ENCODE measurements at regions not wholly inside any gene's neighbourhood (a gene's known extent, or its start where the extent isn't known, plus 50 kb on each side); places are given as distances from the start of the nearest gene placed in this dataset.

DNA sequence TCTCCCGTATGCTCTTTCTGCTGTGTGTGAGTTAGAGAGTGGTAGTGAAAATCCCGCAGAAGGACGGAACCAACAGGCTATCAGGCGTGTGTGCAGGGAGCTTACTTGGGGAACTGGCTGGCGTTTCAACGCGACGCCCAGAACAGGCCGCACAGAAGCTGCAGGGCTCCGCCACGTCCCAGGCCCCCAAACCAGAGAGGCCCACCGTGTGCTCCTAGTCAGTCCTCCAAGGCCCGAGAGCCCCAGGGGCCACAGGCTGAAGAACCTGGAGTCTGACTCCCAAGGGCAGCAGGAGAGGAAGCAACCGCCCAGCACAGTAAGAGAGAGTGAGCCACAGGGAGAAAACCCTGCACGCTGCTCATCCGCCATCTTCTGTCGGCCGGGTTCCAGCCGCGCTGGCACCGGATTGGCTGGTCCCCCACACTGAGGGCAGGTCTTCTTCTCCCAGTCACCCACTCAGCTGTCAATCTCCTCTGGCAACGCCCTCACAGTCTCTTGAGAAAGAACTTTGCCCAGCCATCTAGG lies 730.6 kb upstream of the VSTM2A start:
- ATAC-seq, result no peak
- Histone ChIP-seq H3K9me2 (ENCODE audit: insufficient read depth) (no peaks in the 10 kb centered on the region), H4K20me1 (ENCODE audit: insufficient read depth) (no peaks in the 10 kb centered on the region), H3K9me3 (ENCODE audit: control insufficient read depth in 1 of 2, insufficient read depth in 1 of 2, low read depth in 1 of 2, low read length in 2 of 2) (peaks cover 8 to 19% of the 10 kb centered on the region in 2 experiments; a peak in 2 of 4 replicates), H3K27me3 (ENCODE audit: insufficient read depth, low read length) (no peaks in the 10 kb centered on the region), H3K79me2 (ENCODE audit: insufficient read depth, low read length) (no peaks in the 10 kb centered on the region), H2AFZ (ENCODE audit: low read depth, low read length, poor library complexity, severe bottlenecking) (no peak overlapping the region), H3K4me2 (ENCODE audit: low read length) (no peak overlapping the region), H3K36me3 (ENCODE audit: control insufficient read depth in 1 of 2, insufficient read depth in 2 of 2, low read length in 2 of 2) (no peaks in the 10 kb centered on the region), H3K27ac (ENCODE audit: low read depth, low read length) (no peak overlapping the region), H3K4me3 (replicated peaks in 1 of 2; ENCODE audit: low read depth in 1 of 2, low read length in 2 of 2) (no peak overlapping the region), H3K9ac (ENCODE audit: low read length) (no peak overlapping the region), H3K4me1 (ENCODE audit: control insufficient read depth in 1 of 2, insufficient read depth in 2 of 2, low read length in 2 of 2) (no peaks in the 10 kb centered on the region)
- POLR2A ChIA-PET, result no interaction called here
- no peak for TF ChIP-seq CBX3 (IDR thresholded peaks at IDR 0.05; ENCODE audit: low read depth)
- no peak for TF ChIP-seq JUND (IDR thresholded peaks at IDR 0.05)
- TF ChIP-seq ELF1 (IDR thresholded peaks at IDR 0.05; ENCODE audit: borderline replicate concordance, low read depth), result no peak
- TF ChIP-seq FOSL1 (IDR thresholded peaks at IDR 0.05; ENCODE audit: low read depth), result no peak
- no peak for TF ChIP-seq EZH2phosphoT487 (IDR thresholded peaks at IDR 0.05; ENCODE audit: borderline replicate concordance)
- TF ChIP-seq POLR2A (IDR thresholded peaks at IDR 0.05; ENCODE audit: borderline replicate concordance, extremely low read depth, insufficient read depth, insufficient read length), result no peak
- no peak for TF ChIP-seq CEBPB (IDR thresholded peaks at IDR 0.05; ENCODE audit: low read depth)
- TF ChIP-seq SRF (IDR thresholded peaks at IDR 0.05; ENCODE audit: low read depth), result no peak
- no peak for TF ChIP-seq EZH2 (IDR thresholded peaks at IDR 0.05)
- TF ChIP-seq SP1 (IDR thresholded peaks at IDR 0.05; ENCODE audit: low read depth), result no peak
- no peak for TF ChIP-seq ZNF274 (IDR thresholded peaks at IDR 0.05; ENCODE audit: low read depth, low read length)
- TF ChIP-seq, protein P1, sequence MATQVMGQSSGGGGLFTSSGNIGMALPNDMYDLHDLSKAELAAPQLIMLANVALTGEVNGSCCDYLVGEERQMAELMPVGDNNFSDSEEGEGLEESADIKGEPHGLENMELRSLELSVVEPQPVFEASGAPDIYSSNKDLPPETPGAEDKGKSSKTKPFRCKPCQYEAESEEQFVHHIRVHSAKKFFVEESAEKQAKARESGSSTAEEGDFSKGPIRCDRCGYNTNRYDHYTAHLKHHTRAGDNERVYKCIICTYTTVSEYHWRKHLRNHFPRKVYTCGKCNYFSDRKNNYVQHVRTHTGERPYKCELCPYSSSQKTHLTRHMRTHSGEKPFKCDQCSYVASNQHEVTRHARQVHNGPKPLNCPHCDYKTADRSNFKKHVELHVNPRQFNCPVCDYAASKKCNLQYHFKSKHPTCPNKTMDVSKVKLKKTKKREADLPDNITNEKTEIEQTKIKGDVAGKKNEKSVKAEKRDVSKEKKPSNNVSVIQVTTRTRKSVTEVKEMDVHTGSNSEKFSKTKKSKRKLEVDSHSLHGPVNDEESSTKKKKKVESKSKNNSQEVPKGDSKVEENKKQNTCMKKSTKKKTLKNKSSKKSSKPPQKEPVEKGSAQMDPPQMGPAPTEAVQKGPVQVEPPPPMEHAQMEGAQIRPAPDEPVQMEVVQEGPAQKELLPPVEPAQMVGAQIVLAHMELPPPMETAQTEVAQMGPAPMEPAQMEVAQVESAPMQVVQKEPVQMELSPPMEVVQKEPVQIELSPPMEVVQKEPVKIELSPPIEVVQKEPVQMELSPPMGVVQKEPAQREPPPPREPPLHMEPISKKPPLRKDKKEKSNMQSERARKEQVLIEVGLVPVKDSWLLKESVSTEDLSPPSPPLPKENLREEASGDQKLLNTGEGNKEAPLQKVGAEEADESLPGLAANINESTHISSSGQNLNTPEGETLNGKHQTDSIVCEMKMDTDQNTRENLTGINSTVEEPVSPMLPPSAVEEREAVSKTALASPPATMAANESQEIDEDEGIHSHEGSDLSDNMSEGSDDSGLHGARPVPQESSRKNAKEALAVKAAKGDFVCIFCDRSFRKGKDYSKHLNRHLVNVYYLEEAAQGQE (IDR thresholded peaks at IDR 0.05; ENCODE audit: low read depth), result no peak
- TF ChIP-seq ZFX (IDR thresholded peaks at IDR 0.05), result no peak
- no peak for TF ChIP-seq RAD21 (IDR thresholded peaks at IDR 0.05; ENCODE audit: low read depth)
- TF ChIP-seq, protein P2, sequence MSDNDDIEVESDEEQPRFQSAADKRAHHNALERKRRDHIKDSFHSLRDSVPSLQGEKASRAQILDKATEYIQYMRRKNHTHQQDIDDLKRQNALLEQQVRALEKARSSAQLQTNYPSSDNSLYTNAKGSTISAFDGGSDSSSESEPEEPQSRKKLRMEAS (IDR thresholded peaks at IDR 0.05), result no peak
- TF ChIP-seq POLR2AphosphoS5 (IDR thresholded peaks at IDR 0.05; ENCODE audit: low read depth, low read length), result no peak
- no peak for TF ChIP-seq EGR1 (IDR thresholded peaks at IDR 0.05; ENCODE audit: low read depth)
- no peak for TF ChIP-seq TCF7L2 (IDR thresholded peaks at IDR 0.05; ENCODE audit: borderline replicate concordance, extremely low read depth, insufficient read depth, insufficient read length)
- TF ChIP-seq, protein P3, sequence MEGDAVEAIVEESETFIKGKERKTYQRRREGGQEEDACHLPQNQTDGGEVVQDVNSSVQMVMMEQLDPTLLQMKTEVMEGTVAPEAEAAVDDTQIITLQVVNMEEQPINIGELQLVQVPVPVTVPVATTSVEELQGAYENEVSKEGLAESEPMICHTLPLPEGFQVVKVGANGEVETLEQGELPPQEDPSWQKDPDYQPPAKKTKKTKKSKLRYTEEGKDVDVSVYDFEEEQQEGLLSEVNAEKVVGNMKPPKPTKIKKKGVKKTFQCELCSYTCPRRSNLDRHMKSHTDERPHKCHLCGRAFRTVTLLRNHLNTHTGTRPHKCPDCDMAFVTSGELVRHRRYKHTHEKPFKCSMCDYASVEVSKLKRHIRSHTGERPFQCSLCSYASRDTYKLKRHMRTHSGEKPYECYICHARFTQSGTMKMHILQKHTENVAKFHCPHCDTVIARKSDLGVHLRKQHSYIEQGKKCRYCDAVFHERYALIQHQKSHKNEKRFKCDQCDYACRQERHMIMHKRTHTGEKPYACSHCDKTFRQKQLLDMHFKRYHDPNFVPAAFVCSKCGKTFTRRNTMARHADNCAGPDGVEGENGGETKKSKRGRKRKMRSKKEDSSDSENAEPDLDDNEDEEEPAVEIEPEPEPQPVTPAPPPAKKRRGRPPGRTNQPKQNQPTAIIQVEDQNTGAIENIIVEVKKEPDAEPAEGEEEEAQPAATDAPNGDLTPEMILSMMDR (IDR thresholded peaks at IDR 0.05 in 2 of 3, conservative IDR thresholded peaks at IDR 0.05 in 1 of 3; ENCODE audit: borderline replicate concordance in 1 of 3, insufficient read depth in 1 of 3, low read depth in 2 of 3, low read length in 2 of 3), result no peak
- no TSS peak for BruUV-seq (replicated peaks)
- intact Hi-C loops (cut with micrococcal nuclease), result no loop called here
- RAD21 ChIA-PET (ENCODE audit: low non-redundant PET in 1 of 2, low total read pairs in 2 of 2, uncharacterized antibody in 2 of 2, unreplicated experiment in 2 of 2), result no interaction called here
- no peak for DNase-seq (ENCODE audit: low read depth, low spot score)
- CTCF ChIA-PET, result no interaction called here

All from HCT116 (cell line).